ENCODE measurements at regions not wholly inside any gene's neighbourhood (a gene's known extent, or its start where the extent isn't known, plus 50 kb on each side); places are given as distances from the start of the nearest gene placed in this dataset.

GRCh38 chr4:13180701-13181100, 303.4 kb downstream of the RAB28 start:
- no peak for DNase-seq

GRCh38 chr4:13178621-13179020, 305.5 kb downstream of the RAB28 start:
- DNase-seq, result no peak

GRCh38 chr4:13176741-13177142, 307.4 kb downstream of the RAB28 start:
- DNase-seq, result no peak

- no peak for DNase-seq
Measured at GRCh38 chr4:13174926-13175325, 309.2 kb downstream of the RAB28 start.

GRCh38 chr4:13174001-13174400, 310.1 kb downstream of the RAB28 start:
- no peak for DNase-seq

- DNase-seq, result no peak
Measured at GRCh38 chr4:13171292-13172057, 312.7 kb downstream of the RAB28 start.

GRCh38 chr4:13169731-13170525, 314.2 kb downstream of the RAB28 start:
- no peak for DNase-seq

- DNase-seq, result no peak
Measured at GRCh38 chr4:13168326-13168725, 315.8 kb downstream of the RAB28 start.

- no peak for DNase-seq
Measured at GRCh38 chr4:13166214-13166613, 317.9 kb downstream of the RAB28 start.

- DNase-seq, result no peak
Measured at GRCh38 chr4:13164783-13165331, 319.3 kb downstream of the RAB28 start.

- DNase-seq, result no peak
Measured at GRCh38 chr4:13162886-13163285, 321.3 kb downstream of the RAB28 start.

- DNase-seq, result no peak
Measured at GRCh38 chr4:13160920-13161319, 323.2 kb downstream of the RAB28 start.

- no peak for DNase-seq
Measured at GRCh38 chr4:13159041-13159620, 325.0 kb downstream of the RAB28 start.

GRCh38 chr4:13151194-13151593, 332.9 kb downstream of the RAB28 start:
- no peak for DNase-seq

- DNase-seq, result no peak
Measured at GRCh38 chr4:13143222-13144070, 340.7 kb downstream of the RAB28 start.

GRCh38 chr4:13142726-13143125, 341.4 kb downstream of the RAB28 start:
- no peak for DNase-seq

- no peak for DNase-seq
Measured at GRCh38 chr4:13142191-13142590, 341.9 kb downstream of the RAB28 start.

GRCh38 chr4:13137390-13137789, 346.8 kb downstream of the RAB28 start:
- DNase-seq, result no peak

GRCh38 chr4:13133700-13134099, 350.4 kb downstream of the RAB28 start:
- DNase-seq, result no peak

GRCh38 chr4:13130848-13131247, 353.3 kb downstream of the RAB28 start:
- DNase-seq, result no peak

GRCh38 chr4:13129095-13129494, 355.0 kb downstream of the RAB28 start:
- no peak for DNase-seq

All from 8988T (cell line).